IMR-90 (cell line): ENCODE measurements at regions not wholly inside any gene's neighbourhood (a gene's known extent, or its start where the extent isn't known, plus 50 kb on each side); places are given as distances from the start of the nearest gene placed in this dataset.

Experiments
- ATAC-seq: fragments of 200-7000 bp; cut with Tn5 transposase; 2 replicates; pipeline ENCODE4 v1.9.1; 2020; ENCODE audit warnings: low read depth, mild to moderate bottlenecking, moderate library complexity
- BruUV-seq: library from RNA; stranded (reverse); fragments of 400-500 nt; replicated peaks from 2 replicates; lab custom pipeline; 2021; lab: Mats Ljungman, UMichigan
- CTCF ChIA-PET: fragments of 300-600 bp; formaldehyde crosslinking; extraction: SDS; loops from one replicate; lab custom pipeline; 2021; ENCODE audit warnings: antibody characterized with exemption; lab: Yijun Ruan, JAX
- POLR2A ChIA-PET: fragments of 300-600 bp; sonication (Branson Sonifier 250); formaldehyde crosslinking; loops from one replicate; lab custom pipeline; 2022; ENCODE audit warnings: antibody characterized with exemption; ENCODE audit not compliant: unreplicated experiment; lab: Charles Lee
- DNase-seq: peaks from one replicate; pipeline ENCODE4 v3.0.0; 2013
- H2AFZ ChIP-seq: replicated peaks from 2 replicates; pipeline ENCODE3; 2013; ENCODE audit warnings: low read length, mild to moderate bottlenecking; ENCODE audit not compliant: poor library complexity
- H2AK5ac ChIP-seq: 2 replicates; pipeline ENCODE4 v1.6.1; 2013; ENCODE audit warnings: low read depth, low read length, inconsistent platforms
- H2AK9ac ChIP-seq: replicated peaks from 2 replicates; pipeline ENCODE3; 2013; ENCODE audit warnings: mild to moderate bottlenecking, low read depth, low read length, moderate library complexity; ENCODE audit not compliant: poor library complexity
- H2BK120ac ChIP-seq: 2 replicates; pipeline ENCODE4 v1.6.1; 2013; ENCODE audit warnings: low read depth, low read length, inconsistent platforms
- H2BK15ac ChIP-seq: 3 replicates; pipeline ENCODE4 v1.6.1; 2013; ENCODE audit warnings: low read depth, low read length, inconsistent platforms
- H2BK20ac ChIP-seq: 2 replicates; pipeline ENCODE4 v1.6.1; 2013; ENCODE audit warnings: low read depth, mild to moderate bottlenecking, inconsistent platforms, low read length, moderate library complexity
- H2BK5ac ChIP-seq: 2 replicates; pipeline ENCODE4 v1.6.1; 2013; ENCODE audit warnings: mild to moderate bottlenecking, low read depth, low read length, inconsistent platforms; ENCODE audit not compliant: poor library complexity, severe bottlenecking
- H3K14ac ChIP-seq: replicated peaks from 2 replicates; pipeline ENCODE4 v1.6.1; 2013; ENCODE audit warnings: low read depth, low read length, inconsistent platforms
- H3K18ac ChIP-seq: 2 replicates; pipeline ENCODE4 v1.6.1; 2013; ENCODE audit warnings: low read depth, low read length, control low read depth
- H3K23ac ChIP-seq: 2 replicates; pipeline ENCODE4 v1.6.1; 2013; ENCODE audit warnings: low read depth, low read length, inconsistent platforms
- H3K27ac ChIP-seq: 2 replicates; pipeline ENCODE4 v1.5.1; 2013; ENCODE audit warnings: mild to moderate bottlenecking, control low read depth, low read length; ENCODE audit not compliant: insufficient read depth
- H3K27me3 ChIP-seq: 2 replicates; pipeline ENCODE4 v1.6.1; 2013; ENCODE audit warnings: low read length; ENCODE audit not compliant: control insufficient read depth, insufficient read depth
- H3K36me3 ChIP-seq: 2 replicates; pipeline ENCODE4 v1.6.1; 2013; ENCODE audit warnings: low read length, mixed read lengths; ENCODE audit not compliant: control insufficient read depth, insufficient read depth
- H3K4ac ChIP-seq: 2 replicates; pipeline ENCODE4 v1.6.1; 2013; ENCODE audit warnings: low read depth, low read length, inconsistent platforms
- H3K4me1 ChIP-seq: 2 replicates; pipeline ENCODE4 v1.6.1; 2013; ENCODE audit warnings: low read length, mixed read lengths; ENCODE audit not compliant: control insufficient read depth, insufficient read depth
- H3K4me2 ChIP-seq: 2 replicates; pipeline ENCODE4 v1.6.1; 2013; ENCODE audit warnings: low read depth, mild to moderate bottlenecking, control low read depth, low read length, moderate library complexity
- H3K4me3 ChIP-seq: 2 replicates; pipeline ENCODE4 v1.5.1; 2013; ENCODE audit warnings: low read depth, mild to moderate bottlenecking, control low read depth, low read length, moderate library complexity; ENCODE audit not compliant: insufficient read depth
- H3K56ac ChIP-seq: 2 replicates; pipeline ENCODE4 v1.6.1; 2013; ENCODE audit warnings: low read length, inconsistent platforms; ENCODE audit not compliant: insufficient read depth; ENCODE audit errors: extremely low read depth
- H3K79me1 ChIP-seq, 2 experiments: 2 replicates each; pipeline ENCODE4 v1.6.1; 2013; ENCODE audit warnings: low read length in 2 of 2, inconsistent platforms in 1 of 2, low read depth in 1 of 2
- H3K9ac ChIP-seq: 2 replicates; pipeline ENCODE4 v1.6.1; 2013; ENCODE audit warnings: low read depth, low read length, control low read depth
- H3K9me1 ChIP-seq: 2 replicates; pipeline ENCODE4 v1.6.1; 2013; ENCODE audit warnings: low read length, inconsistent platforms; ENCODE audit not compliant: insufficient read depth
- H3K9me3 ChIP-seq: 2 replicates; pipeline ENCODE4 v1.6.1; 2013; ENCODE audit warnings: low read length; ENCODE audit not compliant: control insufficient read depth, insufficient read depth
- H4K20me1 ChIP-seq: 2 replicates; pipeline ENCODE4 v1.6.1; 2013; ENCODE audit warnings: low read length, inconsistent platforms; ENCODE audit not compliant: insufficient read depth
- H4K5ac ChIP-seq: 2 replicates; pipeline ENCODE4 v1.6.1; 2013; ENCODE audit warnings: mild to moderate bottlenecking, low read depth, low read length, control low read depth
- H4K8ac ChIP-seq, 2 experiments: 2 replicates each; pipeline ENCODE4 v1.6.1; 2013; ENCODE audit warnings: low read depth in 2 of 2, low read length in 2 of 2, control low read depth in 1 of 2, inconsistent platforms in 1 of 2
- H4K91ac ChIP-seq: 2 replicates; pipeline ENCODE4 v1.6.1; 2013; ENCODE audit warnings: low read depth, low read length, inconsistent platforms; ENCODE audit not compliant: insufficient read depth
- CEBPB ChIP-seq: IDR thresholded peaks from 2 replicates; pipeline ENCODE4 v1.6.1; 2012; ENCODE audit warnings: low read depth, low read length, improper control_type of control experiment
- CHD1 ChIP-seq: IDR thresholded peaks from 2 replicates; pipeline ENCODE4 v1.6.1; 2012; ENCODE audit warnings: low read depth, low read length, improper control_type of control experiment
- NFE2L2 ChIP-seq: fragments of 150-350 bp; IDR thresholded peaks from 2 replicates; pipeline ENCODE4 v1.6.1; 2016; ENCODE audit warnings: low read depth, mild to moderate bottlenecking, low read length
- POLR2A ChIP-seq: IDR thresholded peaks from 2 replicates; pipeline ENCODE4 v1.6.1; 2012; ENCODE audit warnings: mild to moderate bottlenecking, low read depth, low read length
- RAD21 ChIP-seq: IDR thresholded peaks from 2 replicates; pipeline ENCODE4 v1.6.1; 2012; ENCODE audit warnings: low read length, improper control_type of control experiment
- RFX5 ChIP-seq: IDR thresholded peaks from 2 replicates; pipeline ENCODE4 v1.8.0; 2012; ENCODE audit warnings: low read depth, mild to moderate bottlenecking, low read length, moderate library complexity
- WGBS, 2 experiments: methylation state at CpG; one replicate each; pipeline versions ENCODE4 v1.1.5 to v1.1.7; 2013; ENCODE audit warnings: missing lambda C conversion rate in 2 of 2; ENCODE audit not compliant: insufficient read length in 1 of 2; ENCODE audit errors: extremely low coverage in 2 of 2; 5-methylcytosine and 5-hydroxymethylcytosine counted together
- dilution Hi-C: fragments of 300-500 bp; cut with HindIII; formaldehyde crosslinking; loops from one replicate; pipeline ENCODE4 v1.14.3; 2018; ENCODE audit warnings: low sequenced_read_pairs; ENCODE audit not compliant: unreplicated experiment
- in situ Hi-C: fragments of 300-500 bp; cut with MboI; formaldehyde crosslinking; loops from 3 replicates; pipeline ENCODE4 v1.14.3; 2019; ENCODE audit warnings: low sequenced_read_pairs, inconsistent platforms, mixed read lengths
- intact Hi-C: fragments of 100-400 bp; cut with micrococcal nuclease; formaldehyde crosslinking; loops from 2 replicates; pipeline ENCODE4 v1.10.0; 2022
- TF ChIP-seq, protein P1 (sequence below): fragments of 150-350 bp; IDR thresholded peaks from 2 replicates; pipeline ENCODE4 v1.6.1; 2017; ENCODE audit warnings: mild to moderate bottlenecking, antibody characterized with exemption, low read length, low read depth

GRCh38 chr2:82027921-82028615 lies 1723.5 kb upstream of the LRRTM1 start:
- Histone ChIP-seq H2AK5ac (no peak overlapping the region), H3K4ac (no peak overlapping the region), H2AK9ac (no peak overlapping the region), H3K9ac (no peak overlapping the region), H3K9me1 (no peaks in the 10 kb centered on the region), H3K36me3 (no peaks in the 10 kb centered on the region), H2AFZ (no peak overlapping the region), H4K8ac (no peak overlapping the region), H3K4me3 (no peak overlapping the region), H3K27me3 (no peaks in the 10 kb centered on the region), H4K5ac (no peak overlapping the region), H2BK5ac (no peak overlapping the region), H3K14ac (no peak overlapping the region), H3K4me2 (no peak overlapping the region), H2BK15ac (no peak overlapping the region), H2BK120ac (no peak overlapping the region), H3K27ac (no peak overlapping the region), H3K18ac (no peak overlapping the region), H3K79me1 (no peaks in the 10 kb centered on the region), H3K56ac (no peak overlapping the region), H2BK20ac (no peak overlapping the region), H3K9me3 (peaks cover 3% of the 10 kb centered on the region; the same call in 1 of the 2 replicates), H4K20me1 (no peaks in the 10 kb centered on the region), H4K91ac (no peak overlapping the region), H3K4me1 (no peaks in the 10 kb centered on the region), H3K23ac (no peak overlapping the region)
- TF ChIP-seq RFX5 = no peak
- no peak for TF ChIP-seq POLR2A
- TF ChIP-seq CHD1 = no peak
- no peak for TF ChIP-seq NFE2L2
- no peak for TF ChIP-seq RAD21
- no peak for TF ChIP-seq CEBPB
- TF ChIP-seq, protein P1, sequence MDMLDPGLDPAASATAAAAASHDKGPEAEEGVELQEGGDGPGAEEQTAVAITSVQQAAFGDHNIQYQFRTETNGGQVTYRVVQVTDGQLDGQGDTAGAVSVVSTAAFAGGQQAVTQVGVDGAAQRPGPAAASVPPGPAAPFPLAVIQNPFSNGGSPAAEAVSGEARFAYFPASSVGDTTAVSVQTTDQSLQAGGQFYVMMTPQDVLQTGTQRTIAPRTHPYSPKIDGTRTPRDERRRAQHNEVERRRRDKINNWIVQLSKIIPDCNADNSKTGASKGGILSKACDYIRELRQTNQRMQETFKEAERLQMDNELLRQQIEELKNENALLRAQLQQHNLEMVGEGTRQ = no peak
- CTCF ChIA-PET = no interaction called here
- BruUV-seq = no TSS peak
- POLR2A ChIA-PET = no interaction called here
- WGBS, 2 experiments = 40% methylated on average over 1 of the region's 5 CpGs; no CpG with 5 or more reads in 1 of the 2 experiments
- ATAC-seq (no peak), DNase-seq (no peak)
- dilution Hi-C loops = no loop called here
- in situ Hi-C loops = no loop called here
- intact Hi-C loops = no loop called here
